WI38 (cell line): ENCODE measurements at regions not wholly inside any gene's neighbourhood (a gene's known extent, or its start where the extent isn't known, plus 50 kb on each side); places are given as distances from the start of the nearest gene placed in this dataset.

ENCODE experiments used
- H3K4me3 ChIP-seq: 2 replicates; pipeline ENCODE4 v1.5.1; 2011; ENCODE audit warnings: low read depth, mild to moderate bottlenecking, control low read depth, low read length
- TF ChIP-seq, protein P1 (sequence below): IDR thresholded peaks from 2 replicates; pipeline ENCODE4 v1.5.1; 2012; ENCODE audit warnings: low read depth, mild to moderate bottlenecking, control low read depth, low read length

DNA sequence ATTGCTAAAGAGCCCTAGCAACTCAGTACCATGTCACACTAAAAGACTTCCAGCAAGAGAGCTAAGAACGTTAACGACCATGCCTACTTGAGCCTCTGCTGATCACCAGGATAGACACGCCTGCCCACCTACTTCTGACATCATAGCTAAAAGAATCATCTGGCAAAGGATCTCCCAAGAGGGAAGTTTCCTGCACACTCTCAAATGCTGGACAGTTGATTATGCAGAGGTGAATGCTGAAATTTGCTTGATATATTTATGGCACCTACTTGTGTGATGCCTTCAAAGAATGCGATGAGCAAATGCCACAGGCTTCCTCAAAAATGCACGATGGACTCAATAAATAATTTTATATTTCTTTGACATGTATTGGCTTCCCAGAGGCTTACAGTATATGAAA is 113.6 kb downstream of the GALC start:
- TF ChIP-seq, protein P1, sequence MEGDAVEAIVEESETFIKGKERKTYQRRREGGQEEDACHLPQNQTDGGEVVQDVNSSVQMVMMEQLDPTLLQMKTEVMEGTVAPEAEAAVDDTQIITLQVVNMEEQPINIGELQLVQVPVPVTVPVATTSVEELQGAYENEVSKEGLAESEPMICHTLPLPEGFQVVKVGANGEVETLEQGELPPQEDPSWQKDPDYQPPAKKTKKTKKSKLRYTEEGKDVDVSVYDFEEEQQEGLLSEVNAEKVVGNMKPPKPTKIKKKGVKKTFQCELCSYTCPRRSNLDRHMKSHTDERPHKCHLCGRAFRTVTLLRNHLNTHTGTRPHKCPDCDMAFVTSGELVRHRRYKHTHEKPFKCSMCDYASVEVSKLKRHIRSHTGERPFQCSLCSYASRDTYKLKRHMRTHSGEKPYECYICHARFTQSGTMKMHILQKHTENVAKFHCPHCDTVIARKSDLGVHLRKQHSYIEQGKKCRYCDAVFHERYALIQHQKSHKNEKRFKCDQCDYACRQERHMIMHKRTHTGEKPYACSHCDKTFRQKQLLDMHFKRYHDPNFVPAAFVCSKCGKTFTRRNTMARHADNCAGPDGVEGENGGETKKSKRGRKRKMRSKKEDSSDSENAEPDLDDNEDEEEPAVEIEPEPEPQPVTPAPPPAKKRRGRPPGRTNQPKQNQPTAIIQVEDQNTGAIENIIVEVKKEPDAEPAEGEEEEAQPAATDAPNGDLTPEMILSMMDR: no peak
- no peak overlapping the region for H3K4me3 ChIP-seq

DNA sequence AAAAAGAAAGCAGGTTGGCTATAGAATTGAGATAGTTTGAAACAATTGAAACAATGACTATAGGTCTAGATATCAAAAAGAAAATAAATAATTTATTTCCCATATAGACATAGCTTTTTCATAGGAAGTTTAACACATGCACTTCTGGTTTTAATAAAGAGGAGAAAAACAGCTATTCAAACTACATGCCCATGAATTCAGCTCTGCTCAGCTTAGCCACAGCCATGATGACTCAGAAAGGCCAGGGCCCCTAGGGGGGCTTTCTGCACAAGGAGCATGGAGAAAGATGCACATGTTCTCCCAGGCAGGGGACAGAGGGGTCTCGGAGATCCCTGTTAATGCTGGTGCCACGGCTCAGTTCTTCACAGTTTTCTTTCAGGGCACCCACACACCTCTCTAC is 114.0 kb downstream of the GALC start:
- TF ChIP-seq, protein P1: no peak
- no peak overlapping the region for H3K4me3 ChIP-seq

DNA sequence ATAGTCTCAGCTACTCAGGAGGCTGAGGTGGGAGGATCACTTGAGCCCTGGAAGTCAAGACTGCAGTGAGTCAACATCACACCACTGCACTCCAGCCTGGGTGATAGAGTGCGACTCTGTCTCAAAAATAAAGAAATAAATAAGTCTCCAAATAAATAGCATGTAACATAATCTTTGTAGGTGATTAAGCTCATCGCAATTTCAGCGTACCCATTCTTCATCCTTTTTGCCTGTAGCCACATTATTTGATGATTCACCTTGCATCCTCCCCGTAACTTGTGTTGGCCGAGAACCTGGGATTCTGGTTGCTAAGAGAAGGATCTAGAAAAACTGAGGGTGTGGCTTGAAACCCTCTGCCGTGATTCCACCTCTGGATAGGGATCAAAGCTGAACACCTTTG is 115.1 kb downstream of the GALC start:
- TF ChIP-seq, protein P1: no peak
- no peak overlapping the region for H3K4me3 ChIP-seq

DNA sequence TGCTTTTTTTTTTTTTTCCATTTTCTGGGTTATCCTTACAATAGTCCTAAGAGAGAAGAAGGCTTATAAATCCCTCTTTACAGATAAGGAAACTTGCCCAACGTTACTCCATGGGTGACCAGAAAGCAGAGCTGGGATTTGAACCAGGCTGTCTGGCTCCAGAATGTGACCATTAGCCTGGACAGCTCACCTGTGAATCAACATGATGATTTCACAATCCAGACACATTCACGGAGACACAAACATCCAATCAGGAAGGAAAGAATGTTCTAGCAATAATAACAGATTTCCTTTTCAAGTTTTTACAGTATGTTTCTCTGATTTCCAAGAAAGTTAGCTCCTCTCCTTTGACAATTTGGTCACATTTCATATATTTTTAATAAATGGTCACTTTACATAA is 118.3 kb downstream of the GALC start:
- no peak overlapping the region for H3K4me3 ChIP-seq
- TF ChIP-seq, protein P1: no peak

DNA sequence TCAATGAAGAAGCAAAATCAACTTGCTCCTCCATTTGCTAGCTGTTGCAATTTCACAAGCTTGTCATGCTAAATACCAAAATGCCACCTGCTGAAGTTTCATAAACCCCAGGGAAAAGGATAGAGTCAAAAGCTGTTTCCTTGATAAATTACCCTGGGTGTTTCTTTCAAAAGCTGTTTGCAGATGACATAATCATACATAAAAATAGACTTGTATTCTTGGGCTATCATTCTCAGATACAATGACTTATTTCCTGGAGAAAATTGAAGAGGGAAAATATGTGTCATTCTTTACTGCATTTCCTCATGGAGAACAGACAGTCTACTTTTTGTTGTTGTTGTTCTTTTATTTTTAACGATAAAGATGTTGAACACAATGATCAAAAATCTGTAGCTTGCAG is 119.2 kb downstream of the GALC start:
- no peak overlapping the region for H3K4me3 ChIP-seq
- TF ChIP-seq, protein P1: no peak

DNA sequence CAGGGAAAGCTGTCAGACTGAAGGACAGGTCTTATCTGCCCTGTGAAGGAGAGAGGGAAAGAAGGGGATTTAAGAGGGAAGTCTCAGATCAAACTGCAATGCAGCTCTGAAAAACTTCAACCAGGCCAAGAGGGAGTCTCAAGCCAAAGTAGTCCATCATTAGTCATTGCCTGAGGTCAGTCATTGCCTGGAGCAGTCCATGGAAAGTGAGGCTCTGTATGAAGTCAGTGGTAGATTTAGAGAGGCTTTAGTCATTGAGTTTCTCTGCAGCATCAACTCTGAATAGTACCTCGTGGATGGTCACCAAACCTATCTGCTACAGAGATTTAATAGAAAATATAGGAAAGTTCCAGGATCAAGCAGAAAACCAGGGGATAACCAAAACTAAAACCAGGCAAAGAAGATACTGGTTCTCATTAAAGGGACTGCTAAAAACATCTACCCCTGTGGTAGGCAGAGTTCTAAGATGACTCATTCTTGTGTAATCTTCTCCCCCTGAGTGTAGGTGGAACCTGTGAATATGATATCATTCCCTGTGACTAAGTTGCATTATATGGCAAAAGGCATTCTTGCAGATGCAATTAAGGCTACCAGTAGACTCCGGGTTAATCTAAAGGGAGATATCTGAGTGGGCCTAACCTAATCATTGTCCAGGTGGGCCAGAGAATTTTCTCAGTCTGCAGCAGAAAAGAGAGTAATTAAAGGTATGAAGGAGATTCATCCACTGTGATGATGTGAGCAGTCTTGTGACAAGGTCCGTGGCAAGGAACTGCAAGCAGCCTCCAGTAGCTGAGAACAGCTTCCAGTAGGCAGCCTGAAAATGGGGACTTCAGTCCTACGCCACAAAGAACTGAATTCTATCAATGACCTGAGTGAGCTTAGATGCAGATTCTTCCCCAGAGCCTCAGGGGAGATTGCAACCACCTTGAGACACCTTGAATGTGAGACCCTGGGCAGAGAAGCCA is 123.1 kb downstream of the GALC start:
- TF ChIP-seq, protein P1: no peak
- no peak overlapping the region for H3K4me3 ChIP-seq

DNA sequence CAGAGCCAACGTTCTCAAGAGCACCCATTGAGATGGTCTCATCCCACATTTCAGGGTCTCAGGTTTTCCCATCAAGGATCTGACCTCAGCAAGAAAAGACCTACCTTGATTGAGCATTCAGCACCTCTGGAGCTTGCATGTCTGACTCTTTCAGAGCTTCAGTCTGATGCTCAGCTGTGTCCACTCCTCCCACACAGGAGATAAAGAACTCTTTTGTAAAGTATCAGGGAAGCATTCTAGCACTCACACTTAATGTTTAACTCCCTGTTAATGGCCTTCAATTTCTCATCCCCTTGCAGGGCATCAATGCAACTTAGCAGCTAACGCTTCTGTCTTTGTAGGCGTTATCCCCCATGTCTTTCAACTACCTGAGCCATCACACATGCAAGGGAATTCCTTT is 124.1 kb downstream of the GALC start:
- TF ChIP-seq, protein P1: no peak
- no peak overlapping the region for H3K4me3 ChIP-seq
